ENCODE measurements at regions not wholly inside any gene's neighbourhood (a gene's known extent, or its start where the extent isn't known, plus 50 kb on each side); places are given as distances from the start of the nearest gene placed in this dataset.
A peak's percentile ranks its signal among the peaks of the same experiment; 100 is the strongest.

DNA sequence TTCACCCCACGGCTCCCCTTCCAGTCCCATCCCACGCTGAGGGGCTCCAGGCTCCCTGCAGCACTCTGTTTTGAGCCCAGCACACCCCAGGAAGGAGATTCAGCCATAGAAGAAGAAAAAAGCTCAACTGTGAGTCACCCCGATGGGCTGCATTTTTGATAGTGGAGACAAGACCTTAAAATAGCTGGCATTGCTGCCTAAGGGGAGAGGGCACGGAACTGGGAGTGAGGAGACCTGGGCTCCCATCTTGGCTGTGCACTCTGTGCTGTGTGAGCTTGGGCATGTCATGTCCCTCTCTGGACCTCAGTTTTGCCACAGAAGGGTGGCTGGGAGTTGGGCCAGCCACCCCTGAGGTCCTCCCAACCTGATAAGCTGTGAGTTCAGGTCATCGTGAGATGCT is 57.2 kb upstream of the SMAD6 start:
- no peaks in the 10 kb centered on the region for H3K36me3 ChIP-seq (replicated peaks in 1 of 2; ENCODE audit: insufficient read depth in 1 of 2, low read depth in 2 of 2)

DNA sequence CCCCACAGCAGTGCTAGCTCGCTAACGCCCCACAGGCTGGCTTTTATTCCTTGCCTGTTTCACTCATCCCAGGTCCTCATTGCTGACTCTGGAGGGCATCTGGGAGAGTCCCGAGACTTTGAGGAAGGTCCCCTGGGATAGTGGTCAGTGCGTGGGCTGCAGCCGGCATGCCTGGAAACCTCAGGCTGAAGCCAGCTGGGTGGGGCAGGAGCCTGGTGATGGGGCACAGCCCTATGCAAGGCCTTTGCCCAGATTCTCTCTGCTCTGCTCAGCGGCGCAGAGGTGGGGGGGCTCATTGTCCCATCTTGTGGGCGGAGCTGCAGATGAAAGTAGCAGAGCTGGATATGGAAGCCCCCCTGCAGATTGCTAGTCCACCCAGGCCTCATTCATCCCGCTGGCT is 55.7 kb upstream of the SMAD6 start:
- intact Hi-C loops (cut with DNase I): no loop called here
- WGBS, 2 donors: 82 to 91% methylated on average over 6 to 9 of the region's 9 CpGs

More for the DNA sequence above, 57.2 kb upstream of the SMAD6 start:
- ATAC-seq (no peak), DNase-seq (no peak)
- no peak for TF ChIP-seq POLR2A (IDR thresholded peaks at IDR 0.05)
- TF ChIP-seq, protein P1, sequence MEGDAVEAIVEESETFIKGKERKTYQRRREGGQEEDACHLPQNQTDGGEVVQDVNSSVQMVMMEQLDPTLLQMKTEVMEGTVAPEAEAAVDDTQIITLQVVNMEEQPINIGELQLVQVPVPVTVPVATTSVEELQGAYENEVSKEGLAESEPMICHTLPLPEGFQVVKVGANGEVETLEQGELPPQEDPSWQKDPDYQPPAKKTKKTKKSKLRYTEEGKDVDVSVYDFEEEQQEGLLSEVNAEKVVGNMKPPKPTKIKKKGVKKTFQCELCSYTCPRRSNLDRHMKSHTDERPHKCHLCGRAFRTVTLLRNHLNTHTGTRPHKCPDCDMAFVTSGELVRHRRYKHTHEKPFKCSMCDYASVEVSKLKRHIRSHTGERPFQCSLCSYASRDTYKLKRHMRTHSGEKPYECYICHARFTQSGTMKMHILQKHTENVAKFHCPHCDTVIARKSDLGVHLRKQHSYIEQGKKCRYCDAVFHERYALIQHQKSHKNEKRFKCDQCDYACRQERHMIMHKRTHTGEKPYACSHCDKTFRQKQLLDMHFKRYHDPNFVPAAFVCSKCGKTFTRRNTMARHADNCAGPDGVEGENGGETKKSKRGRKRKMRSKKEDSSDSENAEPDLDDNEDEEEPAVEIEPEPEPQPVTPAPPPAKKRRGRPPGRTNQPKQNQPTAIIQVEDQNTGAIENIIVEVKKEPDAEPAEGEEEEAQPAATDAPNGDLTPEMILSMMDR (IDR thresholded peaks at IDR 0.05): no peak
- H3K27ac ChIP-seq: no peak overlapping the region
- no peaks in the 10 kb centered on the region for H3K9me3 ChIP-seq
- H3K27me3 ChIP-seq: no peaks in the 10 kb centered on the region
- H3K4me3 ChIP-seq: no peak overlapping the region
- intact Hi-C loops (cut with DNase I): no loop called here
- WGBS, 2 donors: 47 to 50% methylated on average over 5 of the region's 5 CpGs
- H3K4me1 ChIP-seq: peaks cover 5% of the 10 kb centered on the region

DNA sequence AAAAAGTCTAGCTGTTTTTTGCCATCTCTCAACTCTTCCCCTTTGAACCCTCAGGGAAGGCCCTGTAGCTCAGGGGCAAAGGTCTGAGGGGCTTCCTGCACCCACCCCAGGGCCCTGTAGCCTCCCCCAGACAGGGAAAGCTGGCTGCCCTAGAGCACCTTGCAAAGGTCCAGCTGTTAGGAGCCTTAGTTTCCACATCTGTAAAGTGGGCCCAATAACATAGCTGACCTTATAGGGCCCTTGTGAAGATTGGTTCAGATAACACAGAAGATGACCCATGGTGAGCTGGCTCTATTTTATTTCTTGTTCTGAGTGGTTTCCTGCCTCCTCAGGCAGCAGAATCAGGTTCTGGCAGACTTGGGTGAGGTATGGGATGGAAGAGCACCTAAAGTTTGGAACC is 55.2 kb upstream of the SMAD6 start:
- Histone ChIP-seq H3K27ac (no peak overlapping the region), H3K4me1 (peaks cover 7% of the 10 kb centered on the region), H3K27me3 (no peaks in the 10 kb centered on the region), H3K36me3 (replicated peaks in 1 of 2; ENCODE audit: insufficient read depth in 1 of 2, low read depth in 2 of 2) (no peaks in the 10 kb centered on the region), H3K4me3 (no peak overlapping the region), H3K9me3 (no peaks in the 10 kb centered on the region)
- ATAC-seq: no peak
- TF ChIP-seq, protein P1 (IDR thresholded peaks at IDR 0.05): no peak
- TF ChIP-seq POLR2A (IDR thresholded peaks at IDR 0.05): no peak
- DNase-seq: no peak
- intact Hi-C loops (cut with DNase I): no loop called here

More for the DNA sequence above, 55.7 kb upstream of the SMAD6 start:
- no peak for ATAC-seq
- no peaks in the 10 kb centered on the region for H3K27me3 ChIP-seq
- H3K36me3 ChIP-seq (replicated peaks in 1 of 2; ENCODE audit: insufficient read depth in 1 of 2, low read depth in 2 of 2): no peaks in the 10 kb centered on the region
- no peaks in the 10 kb centered on the region for H3K9me3 ChIP-seq
- peaks cover 5% of the 10 kb centered on the region for H3K4me1 ChIP-seq
- no peak overlapping the region for H3K27ac ChIP-seq
- H3K4me3 ChIP-seq: no peak overlapping the region
- TF ChIP-seq, protein P1 (IDR thresholded peaks at IDR 0.05): no peak
- no peak for TF ChIP-seq POLR2A (IDR thresholded peaks at IDR 0.05)
- no peak for DNase-seq

DNA sequence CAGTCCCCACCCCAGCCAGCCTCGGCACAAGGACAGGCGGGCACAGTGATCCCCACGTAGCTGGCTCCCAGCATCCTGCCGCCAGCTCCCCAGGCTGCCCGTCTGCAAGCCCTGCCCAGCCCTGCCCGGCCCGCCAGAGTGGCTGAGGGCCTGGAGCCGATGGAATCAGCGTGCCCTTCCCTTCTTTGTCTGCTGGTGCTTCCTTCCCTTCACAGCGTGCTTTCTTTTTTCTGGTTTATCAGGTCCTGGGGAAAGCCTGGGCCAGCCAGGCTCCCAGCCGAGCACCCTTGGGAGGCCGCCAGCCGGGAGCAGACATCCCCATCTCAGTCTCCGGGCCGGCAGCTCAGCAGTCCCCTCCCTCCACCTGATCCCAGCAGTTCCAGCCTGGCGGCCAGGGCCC is 54.7 kb upstream of the SMAD6 start:
- DNase-seq (peak in 2 of 4 donors; percentile 15 to 25), ATAC-seq (no peak)
- intact Hi-C loops (cut with DNase I): no loop called here
- no peaks in the 10 kb centered on the region for H3K36me3 ChIP-seq (replicated peaks in 1 of 2; ENCODE audit: insufficient read depth in 1 of 2, low read depth in 2 of 2)
- H3K27me3 ChIP-seq: no peaks in the 10 kb centered on the region
- H3K4me3 ChIP-seq: no peak overlapping the region
- no peak overlapping the region for H3K27ac ChIP-seq
- peaks cover 13% of the 10 kb centered on the region for H3K4me1 ChIP-seq
- TF ChIP-seq, protein P1 (IDR thresholded peaks at IDR 0.05): no peak
- TF ChIP-seq POLR2A (IDR thresholded peaks at IDR 0.05): no peak
- WGBS, 2 donors: 44 to 67% methylated on average over 8 to 16 of the region's 16 CpGs
- no peaks in the 10 kb centered on the region for H3K9me3 ChIP-seq

DNA sequence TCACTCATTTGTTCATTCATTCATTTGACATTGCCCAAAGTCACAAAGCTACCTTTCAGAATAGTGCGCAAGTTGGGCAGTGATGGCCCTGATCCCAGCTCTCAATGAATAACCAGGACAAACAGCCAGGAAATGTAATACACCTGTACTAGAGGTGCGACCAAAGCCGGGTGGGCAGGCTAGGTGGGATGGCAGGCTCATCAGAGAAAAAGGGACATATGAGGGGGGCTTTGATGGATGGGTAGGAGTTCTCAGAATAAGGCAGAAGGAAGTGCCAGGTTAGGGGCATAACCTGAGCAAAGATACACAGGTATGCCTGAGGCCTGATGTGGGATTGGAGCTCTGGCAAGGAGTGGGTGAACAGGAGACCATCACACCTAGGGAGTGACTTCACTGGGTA is 53.4 kb upstream of the SMAD6 start:
- no peaks in the 10 kb centered on the region for H3K36me3 ChIP-seq (replicated peaks in 1 of 2; ENCODE audit: insufficient read depth in 1 of 2, low read depth in 2 of 2)
- no peaks in the 10 kb centered on the region for H3K9me3 ChIP-seq
- DNase-seq (no peak), ATAC-seq (no peak)
- H3K4me3 ChIP-seq: no peak overlapping the region
- no peak overlapping the region for H3K27ac ChIP-seq
- H3K27me3 ChIP-seq: no peaks in the 10 kb centered on the region
- WGBS, 2 donors: 73 to 76% methylated on average over 3 of the region's 3 CpGs
- H3K4me1 ChIP-seq: peaks cover 14% of the 10 kb centered on the region
- intact Hi-C loops (cut with DNase I): no loop called here
- TF ChIP-seq POLR2A (IDR thresholded peaks at IDR 0.05): no peak
- TF ChIP-seq, protein P1 (IDR thresholded peaks at IDR 0.05): no peak

Measured in body of pancreas (tissue), 4 donors.